M059J (cell line): ENCODE measurements at regions not wholly inside any gene's neighbourhood (a gene's known extent, or its start where the extent isn't known, plus 50 kb on each side); places are given as distances from the start of the nearest gene placed in this dataset.
A peak's percentile ranks its signal among the peaks of the same experiment; 100 is the strongest.
"Not testable (repeated sequence)": the region's sequence is repeated elsewhere in the genome, so short reads cannot be mapped to it uniquely, and the experiment has no call there.

Experiments
- DNase-seq: peaks from one replicate; pipeline ENCODE4 v3.0.0-alpha.2; 2012; ENCODE audit warnings: low read depth

DNA sequence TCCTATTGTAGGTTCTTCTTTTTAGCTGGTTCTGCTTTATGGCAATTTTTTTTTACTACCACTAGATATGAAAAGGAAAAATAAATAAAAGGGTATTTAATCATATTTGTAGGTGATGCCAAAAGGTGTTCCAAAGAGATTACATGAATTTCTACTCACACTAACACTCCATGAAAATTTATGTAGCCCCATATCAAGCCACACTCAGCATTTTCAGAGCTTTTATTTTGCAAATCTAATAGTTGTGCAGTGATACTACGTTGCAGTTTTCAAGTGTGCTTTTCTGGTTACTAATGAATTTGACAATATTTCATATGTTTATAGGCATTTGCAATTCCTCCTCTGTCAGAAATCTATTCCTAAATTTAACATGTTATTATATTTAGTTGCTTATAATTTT, 363.9 kb upstream of the TMEFF2 start:
- no peak for DNase-seq

DNA sequence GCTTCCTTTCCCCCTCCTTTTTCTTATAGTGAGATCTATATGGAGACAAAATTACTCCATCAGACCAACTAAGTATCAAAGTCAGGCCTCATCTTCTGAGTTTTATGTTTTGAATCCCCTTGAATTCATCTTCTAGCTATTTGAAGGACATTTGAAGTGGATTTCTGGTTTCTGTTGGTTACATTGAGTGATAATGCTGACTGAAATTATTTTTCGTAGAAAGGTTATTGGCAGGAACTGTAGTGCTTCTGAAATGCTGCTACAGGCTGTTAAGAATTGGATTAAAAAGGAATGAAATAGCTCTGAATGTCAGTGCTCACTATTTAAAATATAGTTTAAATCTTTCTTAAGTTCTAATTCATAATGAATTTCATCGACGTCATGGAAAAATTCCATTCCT, 361.0 kb upstream of the TMEFF2 start:
- no peak for DNase-seq

DNA sequence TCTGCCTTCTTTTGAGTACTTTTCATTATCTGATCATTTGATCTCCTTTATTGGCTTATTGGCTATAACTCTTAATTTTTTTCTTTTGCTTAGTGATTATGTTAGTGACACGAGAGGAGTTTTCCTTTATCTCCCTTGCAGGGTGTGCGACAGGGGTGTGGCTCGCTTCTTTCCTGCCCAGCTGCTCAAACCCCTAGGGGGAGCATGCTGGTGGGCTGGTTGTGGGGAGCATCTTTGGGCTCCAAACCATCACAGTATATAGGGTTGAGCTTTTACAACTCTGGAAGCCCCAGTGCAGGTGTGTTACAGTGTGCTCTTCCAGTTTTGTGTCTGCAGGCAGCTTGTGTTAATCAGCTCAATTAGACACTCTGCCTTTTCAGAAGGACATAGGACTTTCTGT, 357.0 kb upstream of the TMEFF2 start:
- DNase-seq: no peak

DNA sequence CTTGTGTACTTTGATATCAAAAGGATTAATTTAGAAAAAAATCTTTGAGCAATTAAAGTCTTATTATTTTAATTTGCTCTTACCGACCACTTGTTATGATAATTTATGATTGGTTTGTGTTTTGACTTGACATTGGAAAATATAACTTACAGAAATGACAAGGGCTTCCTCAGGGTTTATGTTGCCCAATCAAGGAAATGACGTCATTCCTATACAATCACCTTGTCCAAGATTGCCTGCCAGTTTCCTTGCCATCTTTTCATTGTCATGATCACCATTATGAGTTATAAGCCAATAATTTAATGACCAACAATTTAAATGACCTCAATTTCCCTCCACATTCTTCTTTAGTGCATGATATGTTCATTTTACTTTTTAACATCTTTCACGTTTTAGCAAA, 351.8 kb upstream of the TMEFF2 start:
- DNase-seq: peak; percentile 9

DNA sequence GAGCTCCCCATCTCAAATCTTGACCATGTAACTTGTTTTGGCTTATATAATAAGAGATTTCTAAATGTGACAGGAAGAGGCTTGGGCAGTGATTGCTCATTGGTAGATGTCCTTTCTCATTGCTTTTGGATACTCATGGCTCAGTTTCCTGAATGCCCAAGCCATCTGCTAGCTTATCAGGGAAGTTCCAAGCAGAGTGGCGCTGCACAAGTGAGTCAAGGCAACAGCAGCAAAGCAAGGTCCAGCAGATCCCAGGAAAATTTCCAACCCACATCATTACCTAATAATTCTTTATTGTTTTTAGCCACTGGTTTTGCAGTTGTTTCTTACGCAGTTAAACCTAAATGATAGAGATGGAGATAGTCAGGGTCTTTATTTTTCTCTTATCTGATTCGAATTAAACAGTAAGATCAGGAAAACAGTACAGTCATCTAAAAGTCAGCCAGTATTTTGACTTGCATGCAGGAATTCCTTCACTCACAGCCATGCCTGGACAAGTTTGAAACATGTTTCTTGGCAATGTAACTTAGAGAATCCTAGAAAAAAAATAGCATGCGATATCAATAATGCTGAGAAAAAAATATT, 349.7 kb upstream of the TMEFF2 start:
- DNase-seq: peak; percentile 26

DNA sequence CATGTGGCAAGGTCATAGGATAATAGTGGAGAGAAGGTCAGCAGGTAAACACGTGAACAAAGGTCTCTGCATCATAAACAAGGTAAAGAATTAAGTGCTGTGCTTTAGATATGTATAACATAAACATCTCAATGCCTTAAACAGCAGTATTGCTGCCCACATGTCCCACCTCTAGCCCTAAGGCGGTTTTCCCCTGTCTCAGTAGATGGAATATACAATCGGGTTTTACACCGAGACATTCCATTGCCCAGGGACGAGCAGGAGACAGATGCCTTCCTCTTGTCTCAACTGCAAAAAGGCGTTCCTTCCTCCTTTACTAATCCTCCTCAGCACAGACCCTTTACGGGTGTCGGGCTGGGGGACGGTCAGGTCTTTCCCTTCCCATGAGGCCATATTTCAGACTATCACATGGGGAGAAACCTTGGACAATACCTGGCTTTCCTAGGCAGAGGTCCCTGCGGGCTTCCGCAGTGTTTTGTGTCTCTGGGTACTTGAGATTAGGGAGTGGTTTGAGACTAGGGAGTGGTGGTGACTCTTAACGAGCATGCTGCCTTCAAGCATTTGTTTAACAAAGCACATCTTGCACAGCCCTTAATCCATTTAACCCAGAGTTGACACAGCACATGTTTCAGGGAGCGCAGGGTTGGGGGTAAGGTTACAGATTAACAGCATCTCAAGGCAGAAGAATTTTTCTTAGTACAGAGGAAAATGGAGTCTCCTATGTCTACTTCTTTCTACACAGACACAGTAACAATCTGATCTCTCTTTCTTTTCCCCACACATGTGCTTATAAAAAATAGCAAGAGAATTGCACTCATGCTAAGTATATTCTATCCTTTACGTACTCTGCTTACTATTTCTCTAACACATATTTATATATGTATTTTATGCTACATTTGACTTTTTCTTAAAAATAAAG, 347.7 kb upstream of the TMEFF2 start:
- DNase-seq: not testable (repeated sequence)

DNA sequence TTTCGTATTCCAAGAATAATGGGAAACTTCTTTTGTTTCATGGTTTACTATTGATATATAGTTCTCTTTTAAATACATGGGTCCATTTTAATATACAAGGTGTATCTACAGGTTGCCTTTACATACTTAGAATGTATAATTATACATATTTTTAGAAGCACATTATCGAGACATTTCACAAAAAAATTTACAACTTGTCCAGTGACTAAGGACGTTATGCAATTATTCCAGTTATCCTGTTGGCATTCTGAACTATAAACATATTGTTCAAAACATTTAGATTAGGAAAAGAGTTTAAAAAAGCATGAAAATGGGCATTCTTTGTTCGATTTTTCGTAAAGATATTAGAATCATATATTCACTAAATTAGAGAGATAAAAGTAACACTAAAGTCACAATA, 344.6 kb upstream of the TMEFF2 start:
- no peak for DNase-seq

DNA sequence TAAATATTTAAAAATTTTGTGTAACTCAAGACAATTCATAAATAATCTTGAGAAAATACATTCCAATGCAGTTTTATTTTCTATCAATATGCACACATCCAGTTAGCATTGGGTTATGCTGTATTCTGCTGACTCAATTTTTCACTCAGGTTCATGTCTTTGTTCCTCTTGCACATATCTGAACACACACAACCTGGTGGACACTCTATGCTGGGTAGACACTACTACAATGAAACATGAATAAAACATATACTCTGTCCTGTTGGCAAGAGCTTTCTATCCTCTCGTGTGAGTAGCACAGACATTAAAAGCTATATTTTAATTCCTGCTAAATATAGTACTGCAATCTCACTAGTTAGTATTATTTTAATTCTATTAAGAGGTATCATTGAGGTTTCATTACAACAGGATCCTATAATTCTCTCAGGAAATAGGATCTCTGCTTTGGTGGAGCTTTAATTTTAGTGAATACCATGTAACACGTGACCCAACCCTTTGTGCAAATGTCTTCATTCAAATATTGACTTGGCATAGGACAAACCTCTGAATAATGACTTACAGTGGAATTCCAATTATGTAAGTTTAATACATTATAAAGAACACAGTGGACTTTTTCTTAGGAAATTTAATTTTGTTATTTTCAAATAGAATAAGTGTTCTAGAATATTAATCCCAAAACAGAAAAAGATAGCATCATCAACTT, 342.3 kb upstream of the TMEFF2 start:
- DNase-seq: no peak

DNA sequence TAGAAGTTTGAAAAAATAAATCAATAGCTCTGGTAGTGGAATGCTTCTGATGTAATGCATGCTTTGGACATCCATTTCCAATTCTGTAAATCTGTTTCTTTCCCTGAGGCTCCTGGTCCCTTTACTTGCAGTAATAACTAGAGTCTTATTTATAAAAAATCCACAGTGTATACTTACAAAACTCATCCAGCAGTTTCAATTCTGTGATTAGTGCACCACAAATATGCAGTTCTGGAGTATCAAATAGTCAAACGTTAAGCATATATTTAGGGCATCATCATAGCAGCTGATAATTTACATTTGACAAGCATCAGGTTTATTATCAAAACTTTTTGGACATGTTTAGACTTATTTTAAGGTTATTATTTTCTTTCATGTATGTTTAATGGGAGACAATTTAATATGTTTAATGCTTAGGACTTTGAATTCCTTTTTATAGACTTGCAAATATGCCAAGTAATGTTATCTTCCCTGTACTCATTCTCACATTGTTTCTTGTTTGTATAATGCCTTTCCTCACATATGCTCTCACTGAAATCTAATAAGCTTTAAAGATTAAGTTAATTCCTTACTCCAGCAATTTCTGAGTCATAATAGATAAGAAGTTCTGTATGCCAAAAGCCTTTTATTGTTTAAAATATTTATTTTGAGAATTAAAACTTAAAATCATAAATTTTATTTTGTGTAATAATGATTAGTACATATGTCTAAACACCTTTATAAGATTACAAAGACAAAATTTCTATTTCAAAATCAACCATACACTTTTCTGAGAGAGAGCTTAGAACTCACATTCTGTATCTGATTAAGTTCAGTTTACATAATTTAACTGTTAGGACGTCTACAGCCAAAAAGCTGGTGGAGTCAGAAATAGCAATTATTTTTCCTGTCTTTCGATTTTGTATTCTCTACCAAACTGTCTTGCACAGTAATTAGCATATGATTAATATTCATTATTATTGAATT, 341.5 kb upstream of the TMEFF2 start:
- no peak for DNase-seq

DNA sequence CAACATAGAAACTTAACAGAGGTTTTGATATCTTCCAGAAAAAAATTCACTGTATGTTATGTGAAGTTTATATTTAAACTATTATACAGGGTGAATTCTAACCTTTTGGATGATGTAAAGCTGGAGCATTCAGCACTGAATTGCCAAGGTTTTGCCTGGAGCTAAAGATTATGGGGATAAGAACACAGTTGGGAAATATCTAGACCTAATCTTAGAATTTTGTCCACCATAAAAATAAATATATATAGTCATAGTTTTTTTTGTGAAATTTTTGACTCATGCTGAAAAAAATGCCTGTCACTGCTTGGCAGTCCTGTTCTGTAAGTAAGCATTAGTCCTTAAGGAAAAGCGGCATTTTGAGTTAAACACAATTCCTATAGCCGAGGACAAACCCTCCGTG, 339.3 kb upstream of the TMEFF2 start:
- DNase-seq: no peak

DNA sequence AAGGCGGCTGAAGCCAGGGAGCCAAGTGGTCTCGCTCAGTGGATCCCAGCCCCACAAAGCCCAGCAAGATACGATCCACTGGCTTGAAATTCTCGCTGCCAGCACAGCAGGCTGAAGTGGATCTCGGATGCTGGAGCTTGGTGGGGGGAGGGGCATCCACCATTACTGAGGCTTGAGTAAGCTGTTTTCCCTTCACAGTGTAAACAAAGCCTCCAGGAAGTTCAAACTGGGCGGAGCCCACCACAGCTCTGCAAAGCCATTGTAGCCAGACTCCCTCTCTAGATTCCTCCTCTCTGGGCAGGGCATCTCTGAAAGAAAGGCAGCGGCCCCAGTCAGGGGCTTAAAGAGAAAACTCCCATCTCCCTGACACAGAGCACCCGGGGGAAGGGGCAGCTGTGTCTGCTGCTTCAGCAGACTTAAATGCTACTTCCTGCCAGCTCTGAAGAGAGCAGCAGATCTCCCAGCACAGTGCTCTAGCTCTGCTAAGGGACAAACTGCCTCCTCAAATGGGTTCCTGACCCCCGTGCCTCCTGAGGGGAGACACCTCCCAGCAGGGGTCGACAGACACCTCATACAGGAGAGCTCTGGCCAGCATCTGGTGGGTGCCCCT, 330.0 kb upstream of the TMEFF2 start:
- peak; percentile 26 for DNase-seq

DNA sequence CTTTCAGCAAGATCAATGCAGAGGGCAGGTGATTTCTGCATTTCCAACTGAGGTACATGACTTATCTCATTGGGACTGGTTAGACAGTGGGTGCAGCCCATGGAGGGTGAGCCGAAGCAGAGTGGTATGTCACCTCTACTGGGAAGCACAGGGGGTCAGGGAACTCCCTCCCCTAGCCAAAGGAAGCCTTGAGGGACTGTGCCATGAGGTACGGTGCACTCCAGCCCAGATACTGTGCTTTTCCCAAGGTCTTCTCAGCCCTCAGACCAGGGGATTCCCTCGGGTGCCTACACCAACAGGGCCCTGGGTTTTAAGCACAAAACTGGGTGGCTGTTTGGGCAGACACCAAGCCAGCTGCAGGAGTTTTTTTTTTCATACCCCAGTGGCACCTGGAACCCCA, 329.5 kb upstream of the TMEFF2 start:
- not testable (repeated sequence) for DNase-seq

DNA sequence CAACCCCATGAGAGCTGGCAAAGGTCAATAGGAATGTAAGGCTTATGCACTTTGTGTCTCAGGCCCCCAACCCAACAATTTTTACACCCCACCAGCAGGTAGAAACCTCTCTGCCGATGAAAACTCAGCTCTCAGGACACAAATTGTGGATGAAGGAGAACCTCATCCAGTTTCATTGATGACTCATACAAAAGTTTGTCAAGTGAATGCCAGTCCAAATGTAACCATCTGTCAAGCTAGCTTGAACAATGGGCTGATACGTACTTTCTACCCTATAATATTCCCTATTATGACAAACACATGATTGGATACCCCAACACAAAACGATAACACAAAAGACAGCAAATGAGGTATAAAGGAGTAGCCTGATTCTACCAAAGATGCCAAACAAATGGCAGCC, 321.2 kb upstream of the TMEFF2 start:
- DNase-seq: no peak

DNA sequence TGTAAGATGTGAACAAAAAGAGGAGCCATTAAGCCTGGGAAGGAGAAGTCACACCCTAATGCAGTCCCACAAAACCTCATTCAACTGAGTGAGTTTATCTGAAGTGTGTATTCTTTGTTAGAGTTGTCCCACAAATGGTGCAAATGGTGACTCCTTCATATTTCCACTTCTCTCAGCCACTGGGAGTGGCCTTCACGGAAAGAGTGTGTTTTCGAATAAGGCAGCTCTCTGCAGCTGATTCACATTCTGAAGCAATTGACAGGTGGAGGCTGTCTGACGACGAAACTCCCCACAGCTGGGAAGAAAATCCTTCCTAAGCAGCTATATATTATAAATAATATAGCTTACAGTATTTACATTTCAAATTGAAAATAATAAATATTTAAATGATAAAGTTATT, 318.8 kb upstream of the TMEFF2 start:
- DNase-seq: no peak

DNA sequence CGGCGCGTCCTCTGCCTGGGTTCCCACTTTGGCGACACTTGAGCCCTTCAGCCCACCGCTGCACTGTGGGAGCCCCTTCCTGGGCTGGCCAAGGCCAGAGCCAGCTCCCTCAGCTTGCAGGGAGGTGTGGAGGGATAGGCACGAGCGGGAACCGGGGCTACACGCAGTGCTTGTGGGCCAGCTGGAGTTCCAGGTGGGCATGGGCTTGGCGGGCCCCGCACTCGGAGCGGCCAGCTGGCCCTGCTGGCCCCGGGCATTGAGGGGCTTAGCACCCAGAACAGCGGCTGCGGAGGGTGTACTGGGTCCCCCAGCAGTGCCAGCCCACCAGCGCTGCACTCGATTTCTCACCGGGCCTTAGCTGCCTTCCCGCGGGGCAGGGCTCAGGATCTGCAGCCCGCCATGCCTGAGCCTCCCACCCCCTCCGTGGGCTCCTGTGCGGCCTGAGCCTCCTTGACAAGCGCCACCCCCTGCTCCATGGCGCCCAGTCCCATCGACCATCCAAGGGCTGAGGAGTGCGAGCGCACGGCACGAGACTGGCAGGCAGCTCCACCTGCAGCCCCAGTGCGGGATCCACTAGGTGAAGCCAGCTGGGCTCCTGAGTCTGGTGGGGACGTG, 313.2 kb upstream of the TMEFF2 start:
- DNase-seq: not testable (repeated sequence)

DNA sequence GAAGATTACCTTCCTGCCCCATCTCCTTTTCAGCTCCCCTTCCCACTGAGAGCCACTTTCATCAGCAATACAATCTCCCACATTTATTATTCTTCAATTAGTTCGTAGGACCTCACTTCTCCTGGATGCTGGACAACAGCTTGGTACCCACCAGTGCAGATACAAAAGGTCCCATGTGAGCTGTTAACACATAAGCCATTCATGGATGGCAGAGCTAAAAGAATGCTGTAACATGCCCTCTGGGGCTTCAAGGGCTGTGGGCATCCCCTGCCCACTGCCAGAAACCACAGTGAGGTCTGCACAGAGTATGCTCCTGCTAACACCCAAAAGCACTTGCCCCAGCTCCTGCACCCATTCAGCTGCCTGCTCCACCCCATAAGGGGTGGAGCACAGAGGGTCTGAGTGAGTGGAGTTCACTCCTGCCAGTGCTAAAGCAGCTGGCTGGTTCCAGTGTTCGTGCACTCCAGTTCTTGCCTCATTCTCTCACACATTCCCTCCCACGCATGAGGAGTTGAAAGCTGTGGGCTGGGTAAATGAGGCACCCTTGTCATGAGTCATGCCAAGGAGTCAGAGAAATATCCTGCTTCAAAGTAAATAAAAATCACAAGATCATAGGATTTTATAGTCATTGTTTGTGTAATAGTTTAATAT, 305.9 kb upstream of the TMEFF2 start:
- peak; percentile 79 for DNase-seq

DNA sequence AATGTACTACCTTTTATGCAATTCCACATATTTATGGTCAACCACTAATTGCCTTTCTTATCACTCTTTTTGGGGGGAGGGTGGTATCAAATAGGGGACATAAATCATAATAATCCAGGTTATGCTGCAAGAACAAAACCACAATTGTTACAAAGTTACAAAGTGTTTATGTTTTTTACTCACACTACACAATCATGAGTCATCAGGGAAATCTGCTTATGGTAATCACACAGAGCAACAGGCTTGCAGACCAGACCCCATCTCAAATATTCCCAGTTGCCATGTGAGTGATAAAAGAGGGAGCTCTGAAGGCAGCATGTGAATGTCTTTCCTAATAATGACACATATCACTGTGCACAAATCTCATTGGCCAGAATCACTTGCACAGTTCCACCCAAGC, 304.7 kb upstream of the TMEFF2 start:
- peak; percentile 59 for DNase-seq

DNA sequence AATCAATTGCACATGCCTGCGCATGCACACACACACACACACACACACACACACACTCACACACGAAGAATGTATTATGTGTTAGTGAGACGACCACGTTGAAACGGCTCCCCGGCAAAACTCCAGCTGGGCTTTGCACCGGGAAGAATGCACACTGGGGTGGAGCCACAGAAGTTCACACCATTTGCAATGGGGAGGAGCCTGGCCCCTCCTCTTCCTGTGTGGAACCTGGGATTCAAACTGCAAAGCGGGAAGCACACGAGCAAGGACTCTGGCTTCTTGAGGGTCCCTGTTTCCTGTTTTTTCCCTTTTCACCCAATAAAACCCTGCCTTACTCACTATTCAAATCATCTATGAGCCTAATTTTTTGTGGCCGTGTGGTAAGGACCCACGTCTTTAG, 304.0 kb upstream of the TMEFF2 start:
- DNase-seq: peak; percentile 9

DNA sequence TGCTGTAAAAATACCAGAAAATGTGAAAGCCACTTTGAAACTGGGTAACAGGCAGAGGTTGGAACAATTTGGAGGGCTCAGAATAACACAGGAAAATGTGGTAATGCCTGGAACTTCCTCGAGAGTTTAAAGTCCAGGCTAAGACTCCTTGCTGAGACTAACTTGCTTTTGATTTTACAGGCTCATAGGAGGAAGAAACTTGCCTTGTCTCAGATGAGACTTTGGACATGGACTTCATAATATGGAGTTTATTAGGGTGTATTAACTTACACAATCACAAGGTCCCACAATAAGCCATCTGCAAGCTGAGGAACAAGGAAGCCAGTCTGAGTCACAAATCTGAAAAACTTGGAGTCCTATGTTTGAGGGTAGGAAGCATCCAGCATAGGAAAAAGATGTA, 293.4 kb upstream of the TMEFF2 start:
- not testable (repeated sequence) for DNase-seq

DNA sequence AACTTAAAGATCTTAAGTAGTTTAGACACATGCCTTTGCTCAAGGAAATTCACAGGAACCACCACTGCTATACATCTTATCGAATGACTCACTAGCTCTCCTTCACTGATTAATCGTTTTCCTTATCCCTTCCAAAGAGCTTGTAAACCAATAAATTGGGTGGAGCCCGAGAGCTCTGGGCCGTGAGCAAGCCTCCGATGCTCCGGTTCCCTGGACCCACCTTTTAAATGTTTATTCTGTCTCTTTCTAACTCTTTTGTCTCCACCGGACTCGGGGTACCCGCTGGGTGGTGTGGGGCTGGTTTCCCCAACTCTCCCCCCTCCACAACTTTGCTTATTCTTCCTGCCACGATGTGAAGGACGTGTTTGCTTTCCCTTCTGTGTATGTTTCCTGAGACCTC, 292.9 kb upstream of the TMEFF2 start:
- no peak for DNase-seq
